Fibroblast of the aortic adventitia (primary cell): ENCODE measurements at regions not wholly inside any gene's neighbourhood (a gene's known extent, or its start where the extent isn't known, plus 50 kb on each side); places are given as distances from the start of the nearest gene placed in this dataset.

Experiments
- DNase-seq: peaks from one replicate; pipeline ENCODE4 v3.0.0-alpha.2; 2010; ENCODE audit warnings: low read depth
- H3K4me3 ChIP-seq: 2 replicates; pipeline ENCODE4 v1.5.1; 2011; ENCODE audit warnings: low read depth, mild to moderate bottlenecking, control low read depth, low read length, moderate library complexity
- TF ChIP-seq, protein P1 (sequence below): IDR thresholded peaks from 2 replicates; pipeline ENCODE4 v1.5.1; 2011; ENCODE audit warnings: mild to moderate bottlenecking, low read length, control low read depth, inconsistent platforms; ENCODE audit not compliant: insufficient read depth

GRCh38 chr7:67470256-67470751 is 473.7 kb downstream of the TYW1 start:
- TF ChIP-seq, protein P1, sequence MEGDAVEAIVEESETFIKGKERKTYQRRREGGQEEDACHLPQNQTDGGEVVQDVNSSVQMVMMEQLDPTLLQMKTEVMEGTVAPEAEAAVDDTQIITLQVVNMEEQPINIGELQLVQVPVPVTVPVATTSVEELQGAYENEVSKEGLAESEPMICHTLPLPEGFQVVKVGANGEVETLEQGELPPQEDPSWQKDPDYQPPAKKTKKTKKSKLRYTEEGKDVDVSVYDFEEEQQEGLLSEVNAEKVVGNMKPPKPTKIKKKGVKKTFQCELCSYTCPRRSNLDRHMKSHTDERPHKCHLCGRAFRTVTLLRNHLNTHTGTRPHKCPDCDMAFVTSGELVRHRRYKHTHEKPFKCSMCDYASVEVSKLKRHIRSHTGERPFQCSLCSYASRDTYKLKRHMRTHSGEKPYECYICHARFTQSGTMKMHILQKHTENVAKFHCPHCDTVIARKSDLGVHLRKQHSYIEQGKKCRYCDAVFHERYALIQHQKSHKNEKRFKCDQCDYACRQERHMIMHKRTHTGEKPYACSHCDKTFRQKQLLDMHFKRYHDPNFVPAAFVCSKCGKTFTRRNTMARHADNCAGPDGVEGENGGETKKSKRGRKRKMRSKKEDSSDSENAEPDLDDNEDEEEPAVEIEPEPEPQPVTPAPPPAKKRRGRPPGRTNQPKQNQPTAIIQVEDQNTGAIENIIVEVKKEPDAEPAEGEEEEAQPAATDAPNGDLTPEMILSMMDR = no peak
- no peak for DNase-seq
- no peak overlapping the region for H3K4me3 ChIP-seq

- DNase-seq = no peak
- H3K4me3 ChIP-seq = no peak overlapping the region
- TF ChIP-seq, protein P1 = no peak
Measured at GRCh38 chr7:67475293-67475692, 478.7 kb downstream of the TYW1 start.

- TF ChIP-seq, protein P1 = no peak
- no peak overlapping the region for H3K4me3 ChIP-seq
- no peak for DNase-seq
Measured at GRCh38 chr7:67478066-67478465, 481.4 kb downstream of the TYW1 start.

DNA sequence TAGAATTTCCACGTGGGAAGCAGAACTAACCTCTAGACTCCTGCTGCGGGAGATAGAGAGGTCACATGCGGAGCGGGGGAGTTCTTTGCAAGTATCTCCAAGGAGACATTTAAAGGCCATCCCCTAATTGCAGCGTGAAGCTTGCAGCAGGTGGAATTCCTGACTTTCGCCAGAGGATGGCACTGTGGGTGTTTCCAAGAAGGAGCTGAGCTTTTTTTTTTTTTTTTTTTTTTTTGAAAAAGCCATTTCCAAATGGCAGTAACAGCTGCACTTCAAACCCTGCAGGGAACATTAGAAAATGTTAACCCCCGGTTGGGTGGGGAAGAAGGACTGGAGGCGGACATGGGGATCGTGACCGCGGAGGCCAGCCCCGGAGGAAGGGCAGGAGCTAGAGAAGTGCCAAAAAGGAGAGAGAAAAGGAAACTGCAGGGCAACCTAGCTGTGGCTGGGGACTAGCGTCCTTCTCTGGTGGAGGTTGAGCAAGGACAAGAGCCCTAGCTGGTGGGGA is 487.7 kb downstream of the TYW1 start:
- DNase-seq = peak; percentile 56
- no peak overlapping the region for H3K4me3 ChIP-seq
- TF ChIP-seq, protein P1 = peak; percentile 60

- no peak overlapping the region for H3K4me3 ChIP-seq
- DNase-seq = no peak
- TF ChIP-seq, protein P1 = no peak
Measured at GRCh38 chr7:67486401-67486800, 489.8 kb downstream of the TYW1 start.

- no peak overlapping the region for H3K4me3 ChIP-seq
- TF ChIP-seq, protein P1 = no peak
- no peak for DNase-seq
Measured at GRCh38 chr7:67487316-67487715, 490.7 kb downstream of the TYW1 start.

DNA sequence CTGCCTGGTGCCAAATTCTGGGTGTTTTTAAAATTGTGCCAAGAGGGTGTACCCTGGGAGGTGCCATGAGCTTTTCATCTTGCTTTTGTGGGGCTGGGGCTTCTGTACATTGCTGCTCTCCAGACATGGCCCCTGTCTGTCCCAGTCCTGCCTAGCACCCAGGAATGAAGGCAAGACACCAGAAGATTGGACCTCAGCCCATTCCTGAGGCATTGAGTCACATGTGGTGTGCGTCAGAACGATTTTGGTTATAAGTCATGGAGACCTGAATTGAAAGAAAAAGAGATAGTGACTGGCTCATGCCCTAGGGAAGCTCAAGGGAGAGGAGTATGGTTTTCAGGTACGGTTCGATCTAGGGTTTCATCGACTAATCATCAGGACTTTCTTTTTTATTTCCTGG is 493.2 kb downstream of the TYW1 start:
- no peak for DNase-seq
- TF ChIP-seq, protein P1 = no peak
- no peak overlapping the region for H3K4me3 ChIP-seq
